Pancreas (tissue), 10 donors: ENCODE measurements at regions not wholly inside any gene's neighbourhood (a gene's known extent, or its start where the extent isn't known, plus 50 kb on each side); places are given as distances from the start of the nearest gene placed in this dataset.
A peak's percentile ranks its signal among the peaks of the same experiment; 100 is the strongest.

Source experiments
- ATAC-seq, 4 donors: fragments of 200-7000 bp; cut with Tn5 transposase; one replicate each; pipeline versions ENCODE4 v1.8.0 to v1.9.1; 2020; ENCODE audit warnings: mild to moderate bottlenecking in 4 of 4, moderate library complexity in 4 of 4
- DNase-seq, 6 donors: peaks; one replicate each; pipeline ENCODE4 v3.0.0-alpha.2; 2020
- FAIRE-seq: peaks from 2 replicates; lab custom pipeline; 2012; peaks lifted over from hg19 to GRCh38; lab: Jason Lieb, UNC
- H3K27ac ChIP-seq, 4 donors: fragments of 200-600 bp; sonication (generic); 1 replicate in 3 of 4; 2 replicates in 1 of 4; pipeline versions ENCODE4 v1.5.0 to v1.8.0; 2020
- H3K27me3 ChIP-seq, 4 donors: fragments of 200-600 bp; one replicate each; pipeline ENCODE4 v1.8.0; 2021
- H3K36me3 ChIP-seq, 3 donors: fragments of 200-600 bp; sonication (generic) in 1 of 3; one replicate each; pipeline versions ENCODE4 v1.5.0 to v1.8.0; 2020 to 2021
- H3K4me1 ChIP-seq, 3 donors: fragments of 200-600 bp; one replicate each; pipeline ENCODE4 v1.8.0; 2021
- H3K4me3 ChIP-seq, 4 donors: fragments of 200-600 bp; sonication (generic) in 2 of 4; one replicate each; pipeline versions ENCODE4 v1.5.0 to v1.8.0; 2020 to 2021
- H3K9me3 ChIP-seq, 4 donors: fragments of 200-600 bp; one replicate each; pipeline ENCODE4 v1.8.0; 2021
- CTCF ChIP-seq, 4 donors: fragments of 200-600 bp; sonication (generic) in 3 of 4; IDR thresholded peaks; one replicate each; pipeline versions ENCODE4 v1.5.0 to v1.8.0; 2021; ENCODE audit warnings: antibody characterized with exemption in 4 of 4
- WGBS, 2 donors: extraction: QIAGEN DNeasy Blood & Tissue Kit; methylation state at CpG; one replicate each; pipeline ENCODE4 v1.1.7; 2013; 5-methylcytosine and 5-hydroxymethylcytosine counted together
- intact Hi-C, 3 donors: fragments of 100-400 bp; cut with DNase I; formaldehyde crosslinking; loops; one replicate each; pipeline versions ENCODE4 v1.11.1 to v1.14.2; 2022
- donor health status: healthy with polysubstance abuse.
- donor health status: DM: no; HTN: no; CAD: no; lungs with moderate emphysema.
- donor health status: DM: no; HTN: no; CAD: no.
- donor health status: control.
- donor health status: control.
- donor health status: Bipolar disorder and iron deficiency.
- donor health status: DM: yes; HTN: yes; CAD: no.
- donor health status: DM: no; HTN: no; CAD: no.
- donor health status: DM: no; HTN: no; CAD: no.
- donor health status: DM: yes; HTN: yes; CAD: no.

GRCh38 chr5:96582343-96582742, 79.8 kb upstream of the CAST start:
- H3K9me3 ChIP-seq, result no peaks in the 10 kb centered on the region
- H3K27me3 ChIP-seq, result no peaks in the 10 kb centered on the region
- no peaks in the 10 kb centered on the region for H3K36me3 ChIP-seq
- H3K27ac ChIP-seq, result no peak overlapping the region
- intact Hi-C loops, result no loop called here
- FAIRE-seq (no peak), DNase-seq (no peak), ATAC-seq (no peak)
- TF ChIP-seq CTCF (IDR thresholded peaks at IDR 0.05), result no peak
- WGBS, 2 donors, result 78 to 80% methylated on average over 11 of the region's 11 CpGs
- no peak overlapping the region for H3K4me3 ChIP-seq
- peaks cover 0 to 5% (median 0%) of the 10 kb centered on the region in 3 donors for H3K4me1 ChIP-seq

DNA sequence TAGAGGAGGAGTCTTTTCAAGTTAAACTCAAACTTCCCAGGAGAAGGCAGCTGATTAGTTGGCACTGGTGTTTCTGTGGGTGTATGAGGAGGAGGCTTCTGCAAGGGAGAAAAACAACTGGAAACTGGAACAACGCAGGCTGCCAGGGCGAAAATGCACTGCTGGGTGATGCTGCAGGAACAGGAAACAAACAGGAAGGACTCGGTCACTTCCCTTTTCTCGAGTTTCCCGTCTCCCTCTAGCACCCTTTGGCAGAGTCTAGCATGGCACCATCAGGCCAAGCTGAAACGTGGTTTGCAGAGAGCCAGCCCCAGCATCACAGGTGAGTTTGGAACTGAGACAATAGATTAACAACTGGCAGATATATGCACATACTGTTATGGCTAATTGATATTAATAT, 77.5 kb upstream of the CAST start:
- no peak for FAIRE-seq
- H3K4me1 ChIP-seq, result no peaks in the 10 kb centered on the region
- no peaks in the 10 kb centered on the region for H3K27me3 ChIP-seq
- intact Hi-C loops, result no loop called here
- H3K36me3 ChIP-seq, result no peaks in the 10 kb centered on the region
- 86 to 90% methylated on average over 6 of the region's 6 CpGs for WGBS, 2 donors
- DNase-seq, result no peak
- no peak overlapping the region for H3K27ac ChIP-seq
- ATAC-seq, result peak in 1 of 4 donors; percentile 43
- no peak for TF ChIP-seq CTCF (IDR thresholded peaks at IDR 0.05)
- no peaks in the 10 kb centered on the region for H3K9me3 ChIP-seq
- no peak overlapping the region for H3K4me3 ChIP-seq

GRCh38 chr5:96588539-96588938, 73.6 kb upstream of the CAST start:
- WGBS, 2 donors, result 66 to 78% methylated on average over 1 of the region's 1 CpG
- no peak for TF ChIP-seq CTCF (IDR thresholded peaks at IDR 0.05)
- DNase-seq, result no peak
- no peak for FAIRE-seq
- no peaks in the 10 kb centered on the region for H3K27me3 ChIP-seq
- intact Hi-C loops, result no loop called here
- no peaks in the 10 kb centered on the region for H3K9me3 ChIP-seq
- no peak overlapping the region for H3K4me3 ChIP-seq
- H3K36me3 ChIP-seq, result no peaks in the 10 kb centered on the region
- ATAC-seq, result no peak
- H3K27ac ChIP-seq, result no peak overlapping the region
- H3K4me1 ChIP-seq, result no peaks in the 10 kb centered on the region

DNA sequence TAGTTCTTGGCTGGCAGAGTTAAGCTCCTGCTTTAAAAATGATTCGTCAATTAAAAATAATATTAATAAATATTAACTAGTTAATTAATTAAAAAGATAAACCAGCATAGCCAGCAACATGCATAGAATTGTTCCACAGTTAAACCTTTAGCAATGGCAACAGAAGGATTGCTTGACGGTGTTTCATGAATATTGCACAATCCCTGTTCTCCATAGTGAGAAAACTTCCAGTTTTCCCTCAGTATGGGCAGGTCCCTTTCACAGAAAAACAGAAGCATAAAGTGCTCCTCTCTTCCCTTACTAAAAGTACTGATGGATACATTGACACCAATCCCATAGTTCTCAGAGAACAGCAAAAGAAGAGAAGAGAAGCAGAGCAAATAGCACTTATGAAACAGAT, 71.4 kb upstream of the CAST start:
- H3K9me3 ChIP-seq, result no peaks in the 10 kb centered on the region
- no peaks in the 10 kb centered on the region for H3K4me1 ChIP-seq
- intact Hi-C loops, result no loop called here
- FAIRE-seq (no peak), DNase-seq (no peak), ATAC-seq (no peak)
- WGBS, 2 donors, result 81 to 87% methylated on average over 2 of the region's 2 CpGs
- no peaks in the 10 kb centered on the region for H3K27me3 ChIP-seq
- no peak overlapping the region for H3K27ac ChIP-seq
- no peak for TF ChIP-seq CTCF (IDR thresholded peaks at IDR 0.05)
- no peak overlapping the region for H3K4me3 ChIP-seq
- no peaks in the 10 kb centered on the region for H3K36me3 ChIP-seq

DNA sequence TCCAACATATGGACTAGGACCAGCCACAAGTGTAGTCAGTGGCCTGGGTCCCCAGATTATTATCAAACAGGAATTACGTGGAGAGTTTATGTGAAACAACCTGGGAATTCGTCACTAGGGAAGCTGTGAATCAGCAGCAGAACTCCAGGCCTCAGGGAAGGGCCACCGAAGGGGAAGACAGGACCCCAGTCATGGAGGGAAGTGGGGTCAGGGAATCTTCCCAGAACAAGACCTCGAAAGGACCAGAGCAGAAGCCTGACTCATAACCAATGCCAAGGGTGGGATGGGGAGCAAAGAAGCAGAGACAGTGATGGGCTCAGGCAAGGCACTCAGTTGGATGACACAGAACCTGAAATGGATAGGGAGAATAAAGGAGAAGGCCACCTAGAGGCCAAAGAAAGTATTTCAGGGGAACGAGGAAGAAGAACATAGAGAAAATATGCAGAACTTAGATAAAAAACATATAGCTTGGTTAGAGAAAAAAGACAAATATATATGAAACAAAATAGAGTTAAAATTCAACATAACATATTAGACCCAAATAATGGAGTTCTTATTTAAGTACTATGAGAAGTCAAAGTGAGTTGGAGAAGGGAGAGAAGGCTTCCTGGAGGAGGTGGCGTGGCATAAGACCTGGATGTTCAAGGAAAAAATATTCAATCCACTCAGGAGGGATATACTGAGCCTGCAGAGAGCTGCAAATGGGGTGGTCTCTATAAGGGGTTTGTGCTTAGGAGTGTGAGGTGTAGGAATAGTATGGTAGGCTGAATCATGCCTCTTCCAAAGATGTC, 66.7 kb upstream of the CAST start:
- Histone ChIP-seq H3K4me1 (no peaks in the 10 kb centered on the region), H3K4me3 (no peak overlapping the region), H3K27me3 (no peaks in the 10 kb centered on the region), H3K27ac (no peak overlapping the region), H3K9me3 (no peaks in the 10 kb centered on the region), H3K36me3 (no peaks in the 10 kb centered on the region)
- WGBS, 2 donors, result 78 to 87% methylated on average over 6 of the region's 6 CpGs
- ATAC-seq, result peak in 1 of 4 donors; percentile 41
- TF ChIP-seq CTCF (IDR thresholded peaks at IDR 0.05), result peak in 3 of 4 donors; percentile 14 to 33 (median 21)
- no peak for DNase-seq
- no peak for FAIRE-seq
- intact Hi-C loops, result loop anchor here in 2 of 3 donors (5.0 kb wide), 2 partner anchors 243 to 248 kb away; no protein-coding TSS in a partner anchor
